ENCODE measurements at regions not wholly inside any gene's neighbourhood (a gene's known extent, or its start where the extent isn't known, plus 50 kb on each side); places are given as distances from the start of the nearest gene placed in this dataset.

DNA sequence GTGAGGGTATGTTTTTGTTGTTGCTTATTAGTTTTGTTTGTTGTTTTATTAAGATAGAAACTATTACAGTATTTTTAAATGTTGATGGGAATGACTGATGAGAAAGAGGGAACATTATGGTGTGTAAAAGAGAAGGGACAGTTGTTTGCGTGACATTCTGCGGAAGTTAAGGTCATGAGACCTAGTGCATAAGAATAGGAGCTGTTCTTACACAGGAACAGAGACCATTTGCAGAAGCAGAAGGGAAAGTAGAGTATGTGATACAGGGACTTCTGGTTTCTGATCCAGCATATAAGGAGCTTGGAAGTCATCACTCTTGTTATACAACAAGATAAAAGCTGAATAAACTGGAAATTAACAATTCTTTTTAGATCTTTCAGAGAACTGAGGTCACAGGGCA lies 299.2 kb upstream of the API5 start:
- H3K9me2 ChIP-seq (replicated peaks; ENCODE audit: insufficient read depth, low read length): no peaks in the 10 kb centered on the region
- H3K36me3 ChIP-seq (replicated peaks; ENCODE audit: insufficient read depth, low read length): no peaks in the 10 kb centered on the region
- no peak overlapping the region for H3K4me2 ChIP-seq (ENCODE audit: low read depth, low read length)
- H3K4me3 ChIP-seq (ENCODE audit: low read length): no peak overlapping the region
- H4K20me1 ChIP-seq (ENCODE audit: insufficient read depth, low read length): no peaks in the 10 kb centered on the region
- H3K79me2 ChIP-seq (ENCODE audit: low read length): no peaks in the 10 kb centered on the region
- no peaks in the 10 kb centered on the region for H3F3A ChIP-seq (ENCODE audit: insufficient read depth, low read length)
- H3K27ac ChIP-seq (ENCODE audit: low read length): no peak overlapping the region
- TF ChIP-seq EZH2phosphoT487 (IDR thresholded peaks at IDR 0.05; ENCODE audit: low read length): no peak
- TF ChIP-seq EZH2 (optimal IDR thresholded peaks at IDR 0.05; ENCODE audit: low read depth, low read length): no peak
- TF ChIP-seq, protein P1, sequence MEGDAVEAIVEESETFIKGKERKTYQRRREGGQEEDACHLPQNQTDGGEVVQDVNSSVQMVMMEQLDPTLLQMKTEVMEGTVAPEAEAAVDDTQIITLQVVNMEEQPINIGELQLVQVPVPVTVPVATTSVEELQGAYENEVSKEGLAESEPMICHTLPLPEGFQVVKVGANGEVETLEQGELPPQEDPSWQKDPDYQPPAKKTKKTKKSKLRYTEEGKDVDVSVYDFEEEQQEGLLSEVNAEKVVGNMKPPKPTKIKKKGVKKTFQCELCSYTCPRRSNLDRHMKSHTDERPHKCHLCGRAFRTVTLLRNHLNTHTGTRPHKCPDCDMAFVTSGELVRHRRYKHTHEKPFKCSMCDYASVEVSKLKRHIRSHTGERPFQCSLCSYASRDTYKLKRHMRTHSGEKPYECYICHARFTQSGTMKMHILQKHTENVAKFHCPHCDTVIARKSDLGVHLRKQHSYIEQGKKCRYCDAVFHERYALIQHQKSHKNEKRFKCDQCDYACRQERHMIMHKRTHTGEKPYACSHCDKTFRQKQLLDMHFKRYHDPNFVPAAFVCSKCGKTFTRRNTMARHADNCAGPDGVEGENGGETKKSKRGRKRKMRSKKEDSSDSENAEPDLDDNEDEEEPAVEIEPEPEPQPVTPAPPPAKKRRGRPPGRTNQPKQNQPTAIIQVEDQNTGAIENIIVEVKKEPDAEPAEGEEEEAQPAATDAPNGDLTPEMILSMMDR (IDR thresholded peaks at IDR 0.05; ENCODE audit: low read length): no peak
- no peaks in the 10 kb centered on the region for H3K9me3 ChIP-seq (replicated peaks; ENCODE audit: insufficient read depth, low read length)
- no peak overlapping the region for H2AFZ ChIP-seq (ENCODE audit: low read length)
- DNase-seq: no peak
- no peak overlapping the region for H3K9ac ChIP-seq (ENCODE audit: low read length)
- H3K27me3 ChIP-seq (replicated peaks; ENCODE audit: insufficient read depth, low read length): no peaks in the 10 kb centered on the region
- no peaks in the 10 kb centered on the region for H3K4me1 ChIP-seq (ENCODE audit: low read length)

GRCh38 chr11:43021466-43021865 lies 290.3 kb upstream of the API5 start:
- no peak overlapping the region for H3K4me2 ChIP-seq (ENCODE audit: low read depth, low read length)
- TF ChIP-seq, protein P1 (IDR thresholded peaks at IDR 0.05; ENCODE audit: low read length): peak; percentile 25
- no peak for TF ChIP-seq EZH2phosphoT487 (IDR thresholded peaks at IDR 0.05; ENCODE audit: low read length)
- no peaks in the 10 kb centered on the region for H3K79me2 ChIP-seq (ENCODE audit: low read length)
- no peaks in the 10 kb centered on the region for H4K20me1 ChIP-seq (ENCODE audit: insufficient read depth, low read length)
- H3K9me3 ChIP-seq (replicated peaks; ENCODE audit: insufficient read depth, low read length): no peaks in the 10 kb centered on the region
- H3K9me2 ChIP-seq (replicated peaks; ENCODE audit: insufficient read depth, low read length): no peaks in the 10 kb centered on the region
- H3K27me3 ChIP-seq (replicated peaks; ENCODE audit: insufficient read depth, low read length): no peaks in the 10 kb centered on the region
- no peak overlapping the region for H2AFZ ChIP-seq (ENCODE audit: low read length)
- H3F3A ChIP-seq (ENCODE audit: insufficient read depth, low read length): no peaks in the 10 kb centered on the region
- no peak overlapping the region for H3K4me3 ChIP-seq (ENCODE audit: low read length)
- H3K36me3 ChIP-seq (replicated peaks; ENCODE audit: insufficient read depth, low read length): no peaks in the 10 kb centered on the region
- DNase-seq: peak; percentile 13
- H3K4me1 ChIP-seq (ENCODE audit: low read length): no peaks in the 10 kb centered on the region
- no peak overlapping the region for H3K27ac ChIP-seq (ENCODE audit: low read length)
- no peak overlapping the region for H3K9ac ChIP-seq (ENCODE audit: low read length)

GRCh38 chr11:43034341-43034740 lies 277.5 kb upstream of the API5 start:
- no peaks in the 10 kb centered on the region for H3K4me1 ChIP-seq (ENCODE audit: low read length)
- DNase-seq: no peak
- H3K27ac ChIP-seq (ENCODE audit: low read length): no peak overlapping the region
- H3K4me3 ChIP-seq (ENCODE audit: low read length): no peak overlapping the region
- no peaks in the 10 kb centered on the region for H4K20me1 ChIP-seq (ENCODE audit: insufficient read depth, low read length)
- H3K9me2 ChIP-seq (replicated peaks; ENCODE audit: insufficient read depth, low read length): no peaks in the 10 kb centered on the region
- H3F3A ChIP-seq (ENCODE audit: insufficient read depth, low read length): no peaks in the 10 kb centered on the region
- no peaks in the 10 kb centered on the region for H3K27me3 ChIP-seq (replicated peaks; ENCODE audit: insufficient read depth, low read length)
- no peak overlapping the region for H2AFZ ChIP-seq (ENCODE audit: low read length)
- H3K36me3 ChIP-seq (replicated peaks; ENCODE audit: insufficient read depth, low read length): no peaks in the 10 kb centered on the region
- TF ChIP-seq, protein P1 (IDR thresholded peaks at IDR 0.05; ENCODE audit: low read length): no peak
- TF ChIP-seq EZH2phosphoT487 (IDR thresholded peaks at IDR 0.05; ENCODE audit: low read length) (no peak), EZH2 (optimal IDR thresholded peaks at IDR 0.05; ENCODE audit: low read depth, low read length) (no peak)
- no peaks in the 10 kb centered on the region for H3K9me3 ChIP-seq (replicated peaks; ENCODE audit: insufficient read depth, low read length)
- H3K79me2 ChIP-seq (ENCODE audit: low read length): no peaks in the 10 kb centered on the region
- no peak overlapping the region for H3K9ac ChIP-seq (ENCODE audit: low read length)
- no peak overlapping the region for H3K4me2 ChIP-seq (ENCODE audit: low read depth, low read length)

Data from MM.1S (cell line).